Nephron (organoid): ENCODE measurements at regions not wholly inside any gene's neighbourhood (a gene's known extent, or its start where the extent isn't known, plus 50 kb on each side); places are given as distances from the start of the nearest gene placed in this dataset.

Experiments
- H3K27ac Mint-ChIP-seq, 3 experiments: 2 replicates each; pipeline ENCODE4 v1.8.0; 2020; ENCODE audit warnings: mixed read lengths in 3 of 3, mild to moderate bottlenecking in 2 of 3, moderate library complexity in 1 of 3
- H3K27me3 Mint-ChIP-seq: 2 replicates; pipeline ENCODE4 v1.8.0; 2021; ENCODE audit warnings: low read depth, mild to moderate bottlenecking, moderate library complexity, mixed read lengths
- H3K36me3 Mint-ChIP-seq: 2 replicates; pipeline ENCODE4 v1.8.0; 2020; ENCODE audit warnings: low read depth, mixed read lengths
- H3K4me1 Mint-ChIP-seq: 2 replicates; pipeline ENCODE4 v1.8.0; 2020; ENCODE audit warnings: mixed read lengths
- H3K4me3 Mint-ChIP-seq, 3 experiments: 2 replicates each; pipeline ENCODE4 v1.8.0; 2020; ENCODE audit warnings: mild to moderate bottlenecking in 3 of 3, mixed read lengths in 3 of 3, moderate library complexity in 2 of 3
- H3K9me3 Mint-ChIP-seq: 2 replicates; pipeline ENCODE4 v1.8.0; 2020; ENCODE audit warnings: mixed read lengths
- CTCF ChIP-seq, 3 experiments: fragments of 200-600 bp; sonication (generic); IDR thresholded peaks; one replicate each; pipeline ENCODE4 v1.5.0; 2021; ENCODE audit warnings: antibody characterized with exemption in 3 of 3; ENCODE audit not compliant: unreplicated experiment in 3 of 3

GRCh38 chr22:22830957-22831688 lies 56.5 kb upstream of the IGLL5 start:
- peaks cover 5% of the 10 kb centered on the region for H3K9me3 Mint-ChIP-seq
- no peak for TF ChIP-seq CTCF (IDR thresholded peaks at IDR 0.05; ENCODE audit: unreplicated experiment in 3 of 3)
- H3K4me1 Mint-ChIP-seq: no peaks in the 10 kb centered on the region
- peaks cover 16% of the 10 kb centered on the region for H3K27me3 Mint-ChIP-seq
- no peaks in the 10 kb centered on the region for H3K36me3 Mint-ChIP-seq
- H3K4me3 Mint-ChIP-seq: no peak overlapping the region
- H3K27ac Mint-ChIP-seq: no peak overlapping the region

GRCh38 chr22:22833059-22833458 lies 54.6 kb upstream of the IGLL5 start:
- no peaks in the 10 kb centered on the region for H3K36me3 Mint-ChIP-seq
- H3K4me1 Mint-ChIP-seq: no peaks in the 10 kb centered on the region
- H3K27ac Mint-ChIP-seq: no peak overlapping the region
- H3K4me3 Mint-ChIP-seq: no peak overlapping the region
- peaks cover 32% of the 10 kb centered on the region for H3K27me3 Mint-ChIP-seq
- peaks cover 5% of the 10 kb centered on the region for H3K9me3 Mint-ChIP-seq
- no peak for TF ChIP-seq CTCF (IDR thresholded peaks at IDR 0.05; ENCODE audit: unreplicated experiment in 3 of 3)

GRCh38 chr22:22833488-22833887 lies 54.1 kb upstream of the IGLL5 start:
- Mint-ChIP-seq H3K4me1 (no peaks in the 10 kb centered on the region), H3K4me3 (no peak overlapping the region), H3K27me3 (peaks cover 36% of the 10 kb centered on the region), H3K9me3 (peaks cover 5% of the 10 kb centered on the region), H3K27ac (no peak overlapping the region), H3K36me3 (no peaks in the 10 kb centered on the region)
- TF ChIP-seq CTCF (IDR thresholded peaks at IDR 0.05; ENCODE audit: unreplicated experiment in 3 of 3): no peak

- H3K27ac Mint-ChIP-seq: no peak overlapping the region
- no peak for TF ChIP-seq CTCF (IDR thresholded peaks at IDR 0.05; ENCODE audit: unreplicated experiment in 3 of 3)
- peaks cover 41% of the 10 kb centered on the region for H3K27me3 Mint-ChIP-seq
- no peaks in the 10 kb centered on the region for H3K4me1 Mint-ChIP-seq
- H3K9me3 Mint-ChIP-seq: peaks cover 5% of the 10 kb centered on the region
- no peaks in the 10 kb centered on the region for H3K36me3 Mint-ChIP-seq
- no peak overlapping the region for H3K4me3 Mint-ChIP-seq
Measured at GRCh38 chr22:22834204-22834603, 53.4 kb upstream of the IGLL5 start.

- H3K36me3 Mint-ChIP-seq: no peaks in the 10 kb centered on the region
- no peak overlapping the region for H3K27ac Mint-ChIP-seq
- H3K9me3 Mint-ChIP-seq: peaks cover 5% of the 10 kb centered on the region
- H3K4me1 Mint-ChIP-seq: no peaks in the 10 kb centered on the region
- H3K27me3 Mint-ChIP-seq: peaks cover 42% of the 10 kb centered on the region
- H3K4me3 Mint-ChIP-seq: no peak overlapping the region
- no peak for TF ChIP-seq CTCF (IDR thresholded peaks at IDR 0.05; ENCODE audit: unreplicated experiment in 3 of 3)
Measured at GRCh38 chr22:22834783-22835182, 52.8 kb upstream of the IGLL5 start.

GRCh38 chr22:22835242-22835641 lies 52.4 kb upstream of the IGLL5 start:
- Mint-ChIP-seq H3K4me1 (no peaks in the 10 kb centered on the region), H3K36me3 (no peaks in the 10 kb centered on the region), H3K9me3 (peaks cover 5% of the 10 kb centered on the region), H3K27me3 (peaks cover 46% of the 10 kb centered on the region), H3K4me3 (no peak overlapping the region), H3K27ac (no peak overlapping the region)
- TF ChIP-seq CTCF (IDR thresholded peaks at IDR 0.05; ENCODE audit: unreplicated experiment in 3 of 3): no peak
